ENCODE measurements at regions not wholly inside any gene's neighbourhood (a gene's known extent, or its start where the extent isn't known, plus 50 kb on each side); places are given as distances from the start of the nearest gene placed in this dataset.

DNA sequence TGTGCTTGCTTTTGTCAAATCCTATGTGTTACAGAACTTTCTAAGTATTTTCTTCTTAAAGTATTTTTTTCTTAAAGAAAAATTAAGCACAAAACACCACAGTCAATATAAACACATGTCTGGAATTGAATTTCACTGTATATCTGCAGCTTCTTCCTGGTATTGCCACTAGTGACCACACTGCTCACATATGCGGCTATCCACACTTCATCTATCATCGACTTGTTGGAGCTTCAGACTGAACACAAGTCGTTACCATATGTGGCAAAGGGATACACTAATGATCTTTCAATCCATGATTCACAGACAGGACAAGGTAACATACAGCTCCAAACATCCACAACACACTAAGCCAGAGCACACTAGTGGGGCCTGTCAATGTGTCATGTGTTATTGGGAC, 498.4 kb upstream of the ARGLU1 start:
- TF ChIP-seq, protein P1, sequence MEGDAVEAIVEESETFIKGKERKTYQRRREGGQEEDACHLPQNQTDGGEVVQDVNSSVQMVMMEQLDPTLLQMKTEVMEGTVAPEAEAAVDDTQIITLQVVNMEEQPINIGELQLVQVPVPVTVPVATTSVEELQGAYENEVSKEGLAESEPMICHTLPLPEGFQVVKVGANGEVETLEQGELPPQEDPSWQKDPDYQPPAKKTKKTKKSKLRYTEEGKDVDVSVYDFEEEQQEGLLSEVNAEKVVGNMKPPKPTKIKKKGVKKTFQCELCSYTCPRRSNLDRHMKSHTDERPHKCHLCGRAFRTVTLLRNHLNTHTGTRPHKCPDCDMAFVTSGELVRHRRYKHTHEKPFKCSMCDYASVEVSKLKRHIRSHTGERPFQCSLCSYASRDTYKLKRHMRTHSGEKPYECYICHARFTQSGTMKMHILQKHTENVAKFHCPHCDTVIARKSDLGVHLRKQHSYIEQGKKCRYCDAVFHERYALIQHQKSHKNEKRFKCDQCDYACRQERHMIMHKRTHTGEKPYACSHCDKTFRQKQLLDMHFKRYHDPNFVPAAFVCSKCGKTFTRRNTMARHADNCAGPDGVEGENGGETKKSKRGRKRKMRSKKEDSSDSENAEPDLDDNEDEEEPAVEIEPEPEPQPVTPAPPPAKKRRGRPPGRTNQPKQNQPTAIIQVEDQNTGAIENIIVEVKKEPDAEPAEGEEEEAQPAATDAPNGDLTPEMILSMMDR (conservative IDR thresholded peaks at IDR 0.05): no peak
- no peak for TF ChIP-seq ZFX (IDR thresholded peaks at IDR 0.05)

All from C4-2B (cell line).